NK-92 treated with Interleukin-12 subunit alpha and Interleukin-12 subunit beta, amount 100 ng/mL, for 24 hours (cell line): ENCODE measurements at regions not wholly inside any gene's neighbourhood (a gene's known extent, or its start where the extent isn't known, plus 50 kb on each side); places are given as distances from the start of the nearest gene placed in this dataset.
"Not testable (repeated sequence)": the region's sequence is repeated elsewhere in the genome, so short reads cannot be mapped to it uniquely, and the experiment has no call there.

Source experiments
- DNase-seq: peaks from one replicate; lab custom pipeline; 2025; lab: John Stamatoyannopoulos, UW

DNA sequence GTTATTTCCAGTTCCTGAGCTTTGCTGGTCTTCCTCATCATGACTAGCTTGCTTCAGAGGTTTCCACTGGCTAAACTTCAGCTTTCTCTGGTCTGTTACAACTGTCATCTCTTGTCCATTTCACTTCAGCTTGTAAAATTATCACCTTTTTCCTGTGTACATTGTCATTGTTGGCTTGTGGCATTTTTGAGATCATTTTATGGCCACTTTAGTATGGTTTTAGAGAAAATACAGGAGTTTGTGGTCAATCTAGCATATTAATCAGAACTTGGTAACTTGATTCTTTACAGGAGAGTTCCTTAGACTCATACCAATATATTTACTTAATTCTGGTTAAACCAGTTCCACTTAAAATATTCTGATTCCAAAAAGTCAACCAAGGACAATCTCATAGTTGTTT lies 235.9 kb upstream of the KITLG start:
- DNase-seq: no peak

GRCh38 chr12:88814779-88815178 lies 234.5 kb upstream of the KITLG start:
- DNase-seq: no peak

- DNase-seq: no peak
Observed at GRCh38 chr12:88812610-88813009, 232.3 kb upstream of the KITLG start.

- DNase-seq: no peak
Observed at GRCh38 chr12:88810806-88811205, 230.5 kb upstream of the KITLG start.

GRCh38 chr12:88809841-88810240 lies 229.6 kb upstream of the KITLG start:
- DNase-seq: not testable (repeated sequence)

- no peak for DNase-seq
Observed at GRCh38 chr12:88805692-88806091, 225.4 kb upstream of the KITLG start.

- DNase-seq: no peak
Observed at GRCh38 chr12:88805286-88805685, 225.0 kb upstream of the KITLG start.

- DNase-seq: no peak
Observed at GRCh38 chr12:88802096-88802706, 221.9 kb upstream of the KITLG start.

GRCh38 chr12:88801227-88802095 lies 221.2 kb upstream of the KITLG start:
- DNase-seq: no peak

DNA sequence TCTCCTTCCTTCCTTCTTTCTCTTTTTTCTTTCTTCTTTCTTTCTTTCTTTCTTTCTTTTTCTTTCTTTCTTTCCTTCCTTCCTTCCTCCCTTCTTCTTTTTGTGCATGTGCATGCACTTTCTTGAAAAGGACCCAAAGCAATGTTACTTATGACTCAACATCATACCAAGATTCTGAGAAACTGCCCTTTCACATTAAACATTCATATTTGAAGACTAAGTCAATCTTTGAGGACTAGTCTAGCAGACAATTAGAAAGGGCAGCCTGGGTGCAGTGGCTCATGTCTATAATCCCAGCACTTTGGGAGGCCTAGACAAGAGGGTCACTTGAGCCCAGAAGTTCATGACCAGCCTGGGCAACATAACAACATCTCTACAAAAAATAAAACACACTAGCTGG lies 212.8 kb upstream of the KITLG start:
- DNase-seq: no peak

DNA sequence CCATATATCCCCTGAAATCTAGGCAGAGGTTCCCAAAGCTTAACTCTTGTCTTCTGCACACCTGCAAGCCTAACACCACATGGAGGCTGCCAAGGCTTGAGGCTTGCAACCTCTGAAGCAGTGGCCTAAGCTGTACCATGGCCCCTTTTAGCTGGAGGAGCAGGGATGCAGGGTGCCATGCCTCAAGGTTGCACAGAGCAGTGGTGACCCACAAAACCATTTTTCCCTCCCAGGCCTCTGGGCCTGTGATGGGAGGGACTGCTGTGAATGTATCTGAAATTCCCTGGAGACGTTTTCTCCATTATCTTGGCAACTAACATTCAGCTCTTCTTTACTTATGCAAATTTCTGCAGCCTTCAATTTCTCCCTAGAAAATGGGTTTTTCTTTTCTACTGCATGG lies 210.0 kb upstream of the KITLG start:
- no peak for DNase-seq

DNA sequence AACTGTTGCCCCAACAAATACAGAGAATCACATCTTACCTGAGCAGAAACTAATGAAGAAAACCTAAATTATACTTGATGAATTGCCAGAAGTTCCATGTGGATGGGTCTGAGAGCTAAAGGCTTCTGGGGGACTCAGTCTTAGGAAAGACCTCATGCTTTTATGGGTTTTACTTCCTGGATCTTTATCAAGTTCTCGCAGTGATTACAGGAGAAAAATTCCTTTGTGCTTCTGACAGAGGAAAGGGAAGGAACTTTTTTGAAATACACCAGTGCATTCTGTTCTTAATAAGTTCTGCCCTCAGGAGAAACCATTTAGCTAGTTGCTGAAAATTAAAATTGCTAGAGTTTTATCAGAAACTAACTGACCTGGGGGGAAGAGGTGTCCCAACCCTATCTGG lies 203.9 kb upstream of the KITLG start:
- no peak for DNase-seq

GRCh38 chr12:88782351-88782750 lies 202.1 kb upstream of the KITLG start:
- DNase-seq: no peak

DNA sequence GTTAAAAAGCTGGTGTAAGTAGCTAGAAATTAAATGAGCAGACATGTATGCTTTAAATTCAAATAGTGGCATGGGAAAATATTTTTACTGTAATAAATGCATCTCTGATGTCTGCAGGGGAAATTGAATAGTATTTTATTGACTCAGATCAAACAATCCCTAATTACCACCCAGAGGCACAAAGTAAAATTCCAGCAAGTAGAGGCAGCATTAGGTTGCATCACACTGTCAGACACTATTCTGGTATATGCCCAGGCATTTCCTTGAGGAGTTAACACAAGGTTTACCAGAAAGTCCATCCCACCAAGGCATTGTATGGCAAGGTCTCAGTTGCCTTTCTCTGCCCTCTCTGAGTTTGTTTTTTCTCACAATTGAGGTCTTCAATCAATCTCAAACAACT lies 201.6 kb upstream of the KITLG start:
- DNase-seq: no peak

GRCh38 chr12:88778064-88778463 lies 197.8 kb upstream of the KITLG start:
- no peak for DNase-seq

- DNase-seq: no peak
Observed at GRCh38 chr12:88775742-88776151, 195.5 kb upstream of the KITLG start.

DNA sequence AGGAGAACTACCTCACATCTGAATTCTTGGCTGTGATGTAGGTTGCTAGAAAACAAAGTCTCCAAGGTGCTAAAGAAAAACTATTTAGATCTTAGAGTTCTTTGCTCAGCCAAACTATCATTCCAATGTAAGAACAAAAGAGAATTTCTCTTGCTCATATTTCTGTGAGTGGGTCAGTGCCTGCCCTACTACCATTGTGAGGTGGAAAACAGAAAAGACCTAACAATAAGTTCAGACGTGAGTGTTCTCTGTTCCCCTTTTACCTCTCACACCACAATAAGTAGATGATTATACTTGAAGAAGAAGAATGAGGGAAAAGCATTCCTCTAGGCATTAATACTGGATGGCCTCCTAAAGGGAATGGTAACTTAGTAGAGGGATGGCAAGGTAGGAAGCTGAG lies 187.4 kb upstream of the KITLG start:
- no peak for DNase-seq

DNA sequence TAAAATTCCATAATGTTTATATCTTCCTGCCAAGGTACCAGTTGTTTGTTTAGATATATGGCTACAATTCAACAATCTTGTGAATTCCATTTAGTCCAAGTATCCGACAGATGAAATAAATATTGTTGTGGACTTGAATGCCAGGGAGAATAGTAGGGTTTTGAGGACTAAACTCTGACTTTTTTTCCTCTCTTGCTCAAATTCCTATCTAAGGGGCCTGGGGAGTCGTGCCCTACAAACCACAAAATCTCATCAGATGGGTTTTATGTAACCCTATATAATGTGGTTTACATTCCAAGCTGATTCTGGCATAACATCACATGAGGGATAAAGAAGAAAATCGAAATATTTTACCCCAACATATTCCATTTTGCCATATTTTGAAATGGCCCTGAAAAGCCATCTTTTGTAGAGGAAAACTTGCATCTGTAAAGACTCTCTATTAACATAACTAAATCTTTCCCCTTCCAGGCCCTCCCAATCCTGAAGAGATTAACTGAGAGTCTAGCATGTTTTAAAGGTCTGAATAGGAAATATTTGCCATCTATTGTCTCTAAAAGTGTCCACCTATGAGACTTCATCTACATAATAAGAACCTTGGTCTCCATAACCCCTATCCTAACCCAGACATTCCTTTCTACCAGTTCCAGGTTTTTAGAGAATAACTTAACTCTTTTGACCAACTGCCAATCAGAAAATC lies 184.7 kb upstream of the KITLG start:
- no peak for DNase-seq

- no peak for DNase-seq
Observed at GRCh38 chr12:88763536-88764100, 183.3 kb upstream of the KITLG start.

GRCh38 chr12:88758176-88758575 lies 177.9 kb upstream of the KITLG start:
- DNase-seq: no peak

DNA sequence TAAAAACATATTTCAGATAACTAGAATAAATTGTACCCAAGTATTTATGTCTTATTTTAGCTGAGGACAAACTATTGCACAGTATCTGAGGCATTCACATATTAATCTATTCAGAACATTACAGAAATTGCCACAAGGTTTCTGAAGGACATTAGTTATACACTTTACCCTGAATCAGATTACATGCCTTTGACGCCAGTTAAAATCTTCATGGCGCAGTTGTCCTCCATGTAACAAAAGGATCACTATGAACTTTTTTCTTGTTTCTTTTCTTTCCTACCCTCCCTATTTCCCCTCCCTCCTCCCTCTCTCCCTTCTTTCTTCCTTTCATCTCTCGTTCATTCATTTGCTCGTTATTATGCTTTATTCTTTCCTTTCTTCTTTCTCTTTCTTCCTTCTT lies 176.6 kb upstream of the KITLG start:
- DNase-seq: no peak

DNA sequence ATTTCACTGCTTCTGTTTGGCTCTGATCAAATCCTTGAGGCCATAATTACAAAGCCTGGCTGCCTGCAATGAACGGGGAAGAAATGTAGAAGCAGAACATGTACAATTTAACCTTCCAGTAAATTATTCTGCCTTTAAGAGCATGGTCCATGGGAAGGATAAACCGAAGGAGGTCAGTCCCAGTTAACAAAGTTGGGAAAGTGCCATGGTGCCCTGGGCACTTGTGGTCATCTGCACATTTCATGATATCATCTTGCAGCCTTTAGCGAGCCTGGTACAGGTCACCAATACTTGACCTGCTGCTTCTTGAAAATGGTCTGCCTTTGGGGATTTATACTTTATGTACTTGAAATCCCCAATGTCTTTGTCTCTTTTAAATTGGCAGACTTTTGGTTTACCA lies 175.9 kb upstream of the KITLG start:
- DNase-seq: no peak

DNA sequence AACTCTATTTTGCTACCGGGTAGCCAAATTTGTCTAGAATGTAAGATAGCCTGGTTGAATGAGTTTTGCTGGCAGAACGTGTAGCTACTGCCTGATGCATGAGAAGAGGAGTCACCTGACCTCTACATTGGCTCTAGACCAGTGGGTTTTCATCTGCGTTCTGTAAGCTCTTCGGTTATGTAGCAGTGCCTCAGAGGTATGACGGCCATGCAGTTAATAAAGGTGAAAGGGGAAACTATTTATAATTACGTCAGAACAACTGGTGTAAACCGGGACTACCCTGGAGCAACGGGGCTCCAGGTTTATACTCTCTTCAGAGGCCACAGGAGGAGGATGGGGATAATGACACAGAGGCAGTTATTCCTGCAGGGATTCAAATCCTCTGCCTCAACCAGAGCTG lies 173.4 kb upstream of the KITLG start:
- no peak for DNase-seq
